ENCODE measurements at regions not wholly inside any gene's neighbourhood (a gene's known extent, or its start where the extent isn't known, plus 50 kb on each side); places are given as distances from the start of the nearest gene placed in this dataset.

DNA sequence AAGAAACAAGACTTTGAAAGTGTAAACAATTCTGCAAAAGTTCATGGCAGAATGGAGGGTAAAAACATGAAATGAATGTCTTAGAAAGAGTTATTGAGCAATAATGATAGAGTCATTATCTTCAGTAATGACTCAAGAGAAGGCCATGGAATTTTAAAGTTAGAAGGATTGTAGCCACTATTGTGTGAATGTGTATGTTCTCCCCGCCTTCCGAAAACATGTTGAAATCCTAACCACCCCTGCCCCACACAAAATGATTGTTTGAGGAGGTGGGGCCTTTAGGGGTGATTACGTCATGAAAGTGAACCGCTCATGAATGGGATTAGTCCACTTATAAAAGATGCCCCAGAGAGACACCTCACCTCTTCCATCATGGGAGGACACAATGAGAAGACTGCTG, 93.8 kb upstream of the CCDC190 start:
- Histone ChIP-seq H3K9me3 (replicated peaks in 1 of 2; ENCODE audit: control insufficient read depth in 2 of 2, insufficient read depth in 1 of 2, low read depth in 1 of 2, low read length in 2 of 2) (no peaks in the 10 kb centered on the region), H4K8ac (ENCODE audit: low read depth, low read length) (no peak overlapping the region), H3K4me3 (ENCODE audit: low read length in 2 of 2) (no peak overlapping the region), H3K23ac (ENCODE audit: low read depth, low read length, poor library complexity) (no peak overlapping the region), H3K14ac (ENCODE audit: low read length) (no peak overlapping the region), H2BK5ac (ENCODE audit: low read length) (no peak overlapping the region), H2AFZ (ENCODE audit: low read length) (no peak overlapping the region), H3K4me1 (ENCODE audit: control insufficient read depth in 2 of 2, insufficient read depth in 1 of 2, low read depth in 1 of 2, low read length in 2 of 2) (no peaks in the 10 kb centered on the region), H2BK120ac (ENCODE audit: low read depth, low read length) (no peak overlapping the region), H3K27me3 (ENCODE audit: control insufficient read depth in 3 of 3, insufficient read depth in 3 of 3, low read depth in 1 of 3, low read length in 3 of 3) (peaks cover 0 to 3% (median 0%) of the 10 kb centered on the region in 3 experiments), H2BK12ac (ENCODE audit: low read length) (no peak overlapping the region), H3K4ac (ENCODE audit: low read length) (no peak overlapping the region), H4K91ac (ENCODE audit: low read depth, low read length, poor library complexity) (no peak overlapping the region), H3K27ac (replicated peaks; ENCODE audit: low read length) (no peak overlapping the region), H3K79me1 (ENCODE audit: low read depth, low read length) (no peaks in the 10 kb centered on the region), H2AK5ac (ENCODE audit: low read depth, low read length) (no peak overlapping the region), H2BK15ac (ENCODE audit: low read length) (no peak overlapping the region), H3K36me3 (replicated peaks in 1 of 2; ENCODE audit: control insufficient read depth in 2 of 2, insufficient read depth in 2 of 2, low read length in 2 of 2) (no peaks in the 10 kb centered on the region), H3K9ac (ENCODE audit: low read depth, low read length, poor library complexity) (no peak overlapping the region), H3K4me2 (ENCODE audit: insufficient read depth, low read length, poor library complexity, severe bottlenecking) (no peak overlapping the region), H3K18ac (ENCODE audit: low read length) (no peak overlapping the region)
- no peak for DNase-seq (ENCODE audit: low spot score)
- no CpG with 5 or more reads among the region's 4 CpGs for WGBS, 2 donors (ENCODE audit: extremely low coverage in 2 of 2, insufficient read length in 2 of 2, insufficient replicate concordance in 1 of 2)

DNA sequence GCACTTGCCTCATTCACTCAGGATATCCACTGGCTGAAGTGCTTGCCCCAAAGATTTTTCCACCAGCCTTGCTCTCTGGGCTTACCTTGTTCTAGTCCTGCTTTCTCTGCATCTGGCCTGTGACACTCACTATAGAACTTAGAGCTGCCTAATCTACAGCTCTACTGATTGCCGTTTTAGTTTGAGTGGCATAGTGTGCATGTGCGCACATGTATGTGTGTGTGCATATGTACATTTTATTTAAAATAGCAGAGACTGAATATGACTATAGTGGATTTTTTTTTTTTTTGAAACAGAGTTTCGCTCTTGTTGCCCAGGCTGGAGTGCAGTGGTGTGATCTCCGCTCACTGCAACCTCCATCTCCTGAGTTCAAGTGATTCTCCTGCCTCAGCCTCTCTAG, 92.0 kb upstream of the CCDC190 start:
- no CpG with 5 or more reads among the region's 4 CpGs for WGBS, 2 donors (ENCODE audit: extremely low coverage in 2 of 2, insufficient read length in 2 of 2, insufficient replicate concordance in 1 of 2)

DNA sequence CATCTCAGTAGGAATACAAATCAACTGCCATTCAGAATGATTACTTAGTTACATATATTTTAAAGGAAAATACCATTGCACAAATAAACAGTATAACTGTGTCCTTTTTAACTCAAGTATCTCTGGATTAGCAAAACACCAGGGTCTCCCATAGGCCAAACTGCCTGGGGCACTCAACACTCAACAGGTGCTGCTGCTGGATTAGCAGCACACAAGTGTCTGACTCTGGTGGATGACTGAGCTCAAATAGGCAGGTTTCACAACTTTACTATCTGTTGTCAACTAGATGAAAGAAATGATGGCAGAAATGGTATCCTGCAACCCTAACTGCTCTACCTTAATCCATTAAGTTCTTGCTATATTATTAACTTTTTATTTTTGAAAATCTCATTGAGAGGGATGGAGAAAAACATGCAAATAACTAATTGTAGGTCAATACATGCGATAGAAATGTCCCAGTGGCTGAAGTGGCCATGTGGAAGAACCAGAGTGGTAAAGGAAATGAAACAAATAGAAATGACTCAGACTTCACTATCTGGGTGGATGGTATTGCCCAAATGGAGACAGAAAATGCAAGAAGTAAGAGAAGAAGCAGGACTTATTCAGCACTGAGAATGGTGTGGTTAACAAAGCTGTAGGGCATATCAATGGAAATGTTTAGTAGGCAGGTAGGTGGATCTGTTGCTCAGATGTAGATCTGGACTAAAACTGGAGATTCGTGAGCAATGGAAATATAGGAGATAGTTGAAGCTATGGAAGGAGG, 90.8 kb upstream of the CCDC190 start:
- Histone ChIP-seq H2AFZ (ENCODE audit: low read length) (no peak overlapping the region), H3K36me3 (replicated peaks in 1 of 2; ENCODE audit: control insufficient read depth in 2 of 2, insufficient read depth in 2 of 2, low read length in 2 of 2) (no peaks in the 10 kb centered on the region), H2BK15ac (ENCODE audit: low read length) (no peak overlapping the region), H3K27me3 (ENCODE audit: control insufficient read depth in 3 of 3, insufficient read depth in 3 of 3, low read depth in 1 of 3, low read length in 3 of 3) (peaks cover 0 to 3% (median 0%) of the 10 kb centered on the region in 3 experiments), H3K4ac (ENCODE audit: low read length) (no peak overlapping the region), H3K14ac (ENCODE audit: low read length) (no peak overlapping the region), H2BK5ac (ENCODE audit: low read length) (no peak overlapping the region), H2BK120ac (ENCODE audit: low read depth, low read length) (no peak overlapping the region), H3K18ac (ENCODE audit: low read length) (no peak overlapping the region), H3K79me1 (ENCODE audit: low read depth, low read length) (no peaks in the 10 kb centered on the region), H3K4me1 (ENCODE audit: control insufficient read depth in 2 of 2, insufficient read depth in 1 of 2, low read depth in 1 of 2, low read length in 2 of 2) (no peaks in the 10 kb centered on the region), H3K27ac (replicated peaks; ENCODE audit: low read length) (no peak overlapping the region), H3K9me3 (replicated peaks in 1 of 2; ENCODE audit: control insufficient read depth in 2 of 2, insufficient read depth in 1 of 2, low read depth in 1 of 2, low read length in 2 of 2) (no peaks in the 10 kb centered on the region), H3K23ac (ENCODE audit: low read depth, low read length, poor library complexity) (no peak overlapping the region), H3K4me3 (ENCODE audit: low read length in 2 of 2) (no peak overlapping the region), H3K9ac (ENCODE audit: low read depth, low read length, poor library complexity) (no peak overlapping the region), H2AK5ac (ENCODE audit: low read depth, low read length) (no peak overlapping the region), H4K91ac (ENCODE audit: low read depth, low read length, poor library complexity) (no peak overlapping the region), H3K4me2 (ENCODE audit: insufficient read depth, low read length, poor library complexity, severe bottlenecking) (no peak overlapping the region), H2BK12ac (ENCODE audit: low read length) (no peak overlapping the region), H4K8ac (ENCODE audit: low read depth, low read length) (no peak overlapping the region)
- no peak for DNase-seq (ENCODE audit: low spot score)
- no CpG with 5 or more reads among the region's 2 CpGs for WGBS, 2 donors (ENCODE audit: extremely low coverage in 2 of 2, insufficient read length in 2 of 2, insufficient replicate concordance in 1 of 2)

More for the DNA sequence above, 92.0 kb upstream of the CCDC190 start:
- Histone ChIP-seq H3K9me3 (replicated peaks in 1 of 2; ENCODE audit: control insufficient read depth in 2 of 2, insufficient read depth in 1 of 2, low read depth in 1 of 2, low read length in 2 of 2) (no peaks in the 10 kb centered on the region), H3K27me3 (ENCODE audit: control insufficient read depth in 3 of 3, insufficient read depth in 3 of 3, low read depth in 1 of 3, low read length in 3 of 3) (peaks cover 0 to 3% (median 0%) of the 10 kb centered on the region in 3 experiments), H3K27ac (replicated peaks; ENCODE audit: low read length) (no peak overlapping the region), H2BK12ac (ENCODE audit: low read length) (no peak overlapping the region), H3K79me1 (ENCODE audit: low read depth, low read length) (no peaks in the 10 kb centered on the region), H2BK5ac (ENCODE audit: low read length) (no peak overlapping the region), H3K9ac (ENCODE audit: low read depth, low read length, poor library complexity) (no peak overlapping the region), H3K4ac (ENCODE audit: low read length) (no peak overlapping the region), H4K91ac (ENCODE audit: low read depth, low read length, poor library complexity) (no peak overlapping the region), H2BK120ac (ENCODE audit: low read depth, low read length) (no peak overlapping the region), H3K14ac (ENCODE audit: low read length) (no peak overlapping the region), H3K18ac (ENCODE audit: low read length) (no peak overlapping the region), H2BK15ac (ENCODE audit: low read length) (no peak overlapping the region), H4K8ac (ENCODE audit: low read depth, low read length) (no peak overlapping the region), H3K4me2 (ENCODE audit: insufficient read depth, low read length, poor library complexity, severe bottlenecking) (no peak overlapping the region), H2AFZ (ENCODE audit: low read length) (no peak overlapping the region), H2AK5ac (ENCODE audit: low read depth, low read length) (no peak overlapping the region), H3K23ac (ENCODE audit: low read depth, low read length, poor library complexity) (no peak overlapping the region), H3K4me1 (ENCODE audit: control insufficient read depth in 2 of 2, insufficient read depth in 1 of 2, low read depth in 1 of 2, low read length in 2 of 2) (no peaks in the 10 kb centered on the region), H3K4me3 (ENCODE audit: low read length in 2 of 2) (no peak overlapping the region), H3K36me3 (replicated peaks in 1 of 2; ENCODE audit: control insufficient read depth in 2 of 2, insufficient read depth in 2 of 2, low read length in 2 of 2) (no peaks in the 10 kb centered on the region)
- no peak for DNase-seq (ENCODE audit: low spot score)

DNA sequence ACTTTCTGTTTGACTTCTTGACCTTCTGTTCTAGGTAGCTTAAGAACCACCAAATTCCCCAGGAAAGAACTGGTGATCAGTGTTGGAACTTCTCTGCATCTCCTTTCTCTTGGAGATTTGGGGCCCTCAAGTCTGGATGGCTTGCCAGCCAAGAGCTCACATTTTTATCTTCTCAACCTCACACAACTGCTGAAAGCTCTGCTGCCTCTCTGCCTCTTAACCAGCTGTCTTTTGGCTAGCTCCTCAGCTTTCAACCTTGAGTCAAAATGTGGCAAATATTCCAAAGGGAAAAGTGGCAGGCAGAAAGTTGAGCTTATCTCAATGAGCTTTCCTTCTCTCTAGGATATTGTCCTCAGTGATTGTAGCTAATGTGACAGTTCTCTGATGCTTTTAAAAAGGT, 89.2 kb upstream of the CCDC190 start:
- Histone ChIP-seq H3K4me3 (ENCODE audit: low read length in 2 of 2) (no peak overlapping the region), H3K4ac (ENCODE audit: low read length) (no peak overlapping the region), H3K4me1 (ENCODE audit: control insufficient read depth in 2 of 2, insufficient read depth in 1 of 2, low read depth in 1 of 2, low read length in 2 of 2) (no peaks in the 10 kb centered on the region), H3K18ac (ENCODE audit: low read length) (no peak overlapping the region), H3K9ac (ENCODE audit: low read depth, low read length, poor library complexity) (no peak overlapping the region), H3K4me2 (ENCODE audit: insufficient read depth, low read length, poor library complexity, severe bottlenecking) (no peak overlapping the region), H2BK15ac (ENCODE audit: low read length) (no peak overlapping the region), H3K27ac (replicated peaks; ENCODE audit: low read length) (no peak overlapping the region), H2AK5ac (ENCODE audit: low read depth, low read length) (no peak overlapping the region), H3K36me3 (replicated peaks in 1 of 2; ENCODE audit: control insufficient read depth in 2 of 2, insufficient read depth in 2 of 2, low read length in 2 of 2) (no peaks in the 10 kb centered on the region), H2AFZ (ENCODE audit: low read length) (no peak overlapping the region), H2BK5ac (ENCODE audit: low read length) (no peak overlapping the region), H4K91ac (ENCODE audit: low read depth, low read length, poor library complexity) (no peak overlapping the region), H4K8ac (ENCODE audit: low read depth, low read length) (no peak overlapping the region), H3K14ac (ENCODE audit: low read length) (no peak overlapping the region), H3K27me3 (ENCODE audit: control insufficient read depth in 3 of 3, insufficient read depth in 3 of 3, low read depth in 1 of 3, low read length in 3 of 3) (peaks cover 0 to 3% (median 0%) of the 10 kb centered on the region in 3 experiments), H3K23ac (ENCODE audit: low read depth, low read length, poor library complexity) (no peak overlapping the region), H3K79me1 (ENCODE audit: low read depth, low read length) (no peaks in the 10 kb centered on the region), H2BK120ac (ENCODE audit: low read depth, low read length) (no peak overlapping the region), H2BK12ac (ENCODE audit: low read length) (no peak overlapping the region), H3K9me3 (replicated peaks in 1 of 2; ENCODE audit: control insufficient read depth in 2 of 2, insufficient read depth in 1 of 2, low read depth in 1 of 2, low read length in 2 of 2) (no peaks in the 10 kb centered on the region)
- no peak for DNase-seq (ENCODE audit: low spot score)
